ENCODE measurements at regions not wholly inside any gene's neighbourhood (a gene's known extent, or its start where the extent isn't known, plus 50 kb on each side); places are given as distances from the start of the nearest gene placed in this dataset.

- TF ChIP-seq, protein P1, sequence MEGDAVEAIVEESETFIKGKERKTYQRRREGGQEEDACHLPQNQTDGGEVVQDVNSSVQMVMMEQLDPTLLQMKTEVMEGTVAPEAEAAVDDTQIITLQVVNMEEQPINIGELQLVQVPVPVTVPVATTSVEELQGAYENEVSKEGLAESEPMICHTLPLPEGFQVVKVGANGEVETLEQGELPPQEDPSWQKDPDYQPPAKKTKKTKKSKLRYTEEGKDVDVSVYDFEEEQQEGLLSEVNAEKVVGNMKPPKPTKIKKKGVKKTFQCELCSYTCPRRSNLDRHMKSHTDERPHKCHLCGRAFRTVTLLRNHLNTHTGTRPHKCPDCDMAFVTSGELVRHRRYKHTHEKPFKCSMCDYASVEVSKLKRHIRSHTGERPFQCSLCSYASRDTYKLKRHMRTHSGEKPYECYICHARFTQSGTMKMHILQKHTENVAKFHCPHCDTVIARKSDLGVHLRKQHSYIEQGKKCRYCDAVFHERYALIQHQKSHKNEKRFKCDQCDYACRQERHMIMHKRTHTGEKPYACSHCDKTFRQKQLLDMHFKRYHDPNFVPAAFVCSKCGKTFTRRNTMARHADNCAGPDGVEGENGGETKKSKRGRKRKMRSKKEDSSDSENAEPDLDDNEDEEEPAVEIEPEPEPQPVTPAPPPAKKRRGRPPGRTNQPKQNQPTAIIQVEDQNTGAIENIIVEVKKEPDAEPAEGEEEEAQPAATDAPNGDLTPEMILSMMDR (IDR thresholded peaks at IDR 0.05) = no peak
- TF ChIP-seq EP300 (IDR thresholded peaks at IDR 0.05) = no peak
These were observed 86.7 kb upstream of the SLC39A10 start for GRCh38 chr2:195570329-195570728.

Data from sigmoid colon (tissue), 4 donors.